Right ventricle myocardium superior (tissue), 1 donor: ENCODE measurements at regions not wholly inside any gene's neighbourhood (a gene's known extent, or its start where the extent isn't known, plus 50 kb on each side); places are given as distances from the start of the nearest gene placed in this dataset.

Experiments used
- ATAC-seq: fragments of 200-7000 bp; cut with Tn5 transposase; one replicate; pipeline ENCODE4 v1.9.1; 2020; ENCODE audit warnings: mild to moderate bottlenecking; ENCODE audit not compliant: poor library complexity
- DNase-seq: peaks from one replicate; pipeline ENCODE4 v3.0.0-alpha.2; 2020
- intact Hi-C: fragments of 100-400 bp; cut with DNase I; formaldehyde crosslinking; loops from one replicate; pipeline ENCODE4 v1.11.2; 2022
- donor health status: DM: no; HTN: yes; CAD: no; lungs with severe emphysema.

DNA sequence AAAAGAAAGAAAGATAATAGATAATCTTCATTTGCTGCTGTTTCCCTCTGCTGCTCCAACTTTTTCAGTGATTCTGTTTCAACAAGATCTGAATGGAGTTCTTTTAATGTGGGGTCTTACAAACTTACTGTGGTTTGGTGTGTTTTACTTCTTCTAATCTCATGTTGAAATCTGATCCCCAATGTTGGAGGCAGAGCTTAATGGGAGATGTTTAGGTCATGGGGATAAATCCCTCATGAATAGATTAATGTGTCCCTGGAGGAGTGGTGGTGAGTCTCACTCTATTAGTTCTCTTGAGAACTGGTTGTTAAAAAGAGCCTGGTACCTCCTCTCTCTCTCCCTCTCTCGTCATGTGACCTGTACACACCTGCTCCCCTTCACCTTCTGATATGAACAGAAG, 442.4 kb downstream of the EPHA4 start:
- ATAC-seq (no peak), DNase-seq (no peak)
- intact Hi-C loops = no loop called here

DNA sequence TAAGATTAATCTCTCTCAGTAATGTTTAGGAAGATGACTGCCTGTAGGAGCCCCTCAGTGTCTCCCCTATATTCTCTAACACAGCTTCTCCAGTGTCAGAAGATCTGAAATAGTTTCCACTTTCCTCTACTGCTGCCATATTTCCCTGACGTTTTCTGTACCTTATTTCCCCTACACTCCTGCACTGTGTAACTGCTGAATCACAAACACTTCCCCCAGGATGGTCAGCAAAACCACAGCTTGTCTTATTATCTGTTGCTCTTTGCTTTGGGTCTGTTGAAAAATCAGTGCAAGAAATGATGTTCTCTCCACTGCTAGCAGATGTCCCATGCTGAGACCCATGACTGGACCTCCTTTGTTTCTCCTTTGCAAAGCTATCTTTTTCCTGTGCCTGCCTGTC, 441.7 kb downstream of the EPHA4 start:
- DNase-seq (no peak), ATAC-seq (no peak)
- intact Hi-C loops = no loop called here

DNA sequence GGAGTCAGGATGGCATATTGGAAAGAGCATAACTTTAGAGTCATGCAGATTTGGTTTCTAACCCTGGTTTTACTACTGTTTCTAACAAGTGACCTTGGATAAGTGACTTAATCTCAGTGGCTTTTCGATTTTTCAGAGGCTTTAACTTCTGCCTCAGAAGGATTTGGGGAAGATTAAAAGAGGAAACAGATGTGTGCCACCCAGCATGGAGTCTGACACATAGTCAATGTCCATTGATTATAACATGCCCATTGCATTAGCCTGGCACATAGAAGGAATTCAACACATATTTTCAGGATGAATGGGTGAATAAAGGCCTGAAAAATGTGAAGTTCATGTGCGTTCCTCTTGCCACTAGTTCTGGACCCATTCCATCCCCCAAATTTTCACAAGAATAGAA, 438.2 kb downstream of the EPHA4 start:
- no peak for ATAC-seq
- DNase-seq = no peak
- intact Hi-C loops = no loop called here

- ATAC-seq (no peak), DNase-seq (no peak)
- intact Hi-C loops = no loop called here
Observed at GRCh38 chr2:221134718-221135117, 437.4 kb downstream of the EPHA4 start.

- intact Hi-C loops = no loop called here
- DNase-seq = no peak
- ATAC-seq = no peak
Observed at GRCh38 chr2:221135699-221136098, 436.4 kb downstream of the EPHA4 start.

- ATAC-seq = no peak
- intact Hi-C loops = no loop called here
- DNase-seq = no peak
Observed at GRCh38 chr2:221137385-221137784, 434.7 kb downstream of the EPHA4 start.

GRCh38 chr2:221142341-221142740, 429.8 kb downstream of the EPHA4 start:
- intact Hi-C loops = no loop called here
- DNase-seq (no peak), ATAC-seq (no peak)

DNA sequence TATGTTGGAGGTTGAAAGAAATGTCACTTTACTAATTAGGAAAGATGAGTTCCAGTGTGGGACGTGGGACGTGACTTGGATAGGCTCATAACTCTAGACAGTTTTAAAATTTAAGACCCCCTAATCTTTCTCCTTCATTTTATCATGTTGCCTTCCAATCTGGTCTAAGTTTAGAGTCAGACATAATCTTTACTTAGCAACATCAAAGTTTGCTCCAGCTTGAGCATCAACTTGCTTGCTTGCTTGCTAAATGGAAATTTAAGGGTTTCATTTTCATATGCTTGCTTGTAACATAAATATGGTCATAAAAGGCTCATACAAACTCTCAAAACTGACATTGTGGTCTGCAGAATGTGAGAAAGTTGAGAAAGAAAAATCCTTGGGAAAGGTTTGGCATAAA, 428.9 kb downstream of the EPHA4 start:
- ATAC-seq (no peak), DNase-seq (no peak)
- intact Hi-C loops = no loop called here

DNA sequence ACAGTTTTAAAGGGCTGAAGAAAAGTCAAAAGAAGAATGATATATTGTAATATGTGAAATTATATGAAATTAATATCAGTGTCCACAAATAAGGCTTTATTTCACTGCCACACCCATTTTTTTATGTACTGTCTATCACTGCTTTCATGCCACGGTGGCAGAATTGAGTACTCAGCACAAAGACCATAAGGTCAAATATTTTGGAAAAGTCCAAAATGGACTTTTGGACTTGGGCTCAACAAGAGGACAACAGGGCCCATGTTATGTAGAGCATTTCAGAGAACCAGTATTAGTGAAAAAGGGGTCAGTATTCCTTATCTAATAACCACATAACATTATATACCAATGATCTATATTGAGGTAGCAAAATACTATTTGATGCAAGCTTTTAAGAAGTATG, 427.2 kb downstream of the EPHA4 start:
- ATAC-seq (no peak), DNase-seq (no peak)
- intact Hi-C loops = no loop called here

DNA sequence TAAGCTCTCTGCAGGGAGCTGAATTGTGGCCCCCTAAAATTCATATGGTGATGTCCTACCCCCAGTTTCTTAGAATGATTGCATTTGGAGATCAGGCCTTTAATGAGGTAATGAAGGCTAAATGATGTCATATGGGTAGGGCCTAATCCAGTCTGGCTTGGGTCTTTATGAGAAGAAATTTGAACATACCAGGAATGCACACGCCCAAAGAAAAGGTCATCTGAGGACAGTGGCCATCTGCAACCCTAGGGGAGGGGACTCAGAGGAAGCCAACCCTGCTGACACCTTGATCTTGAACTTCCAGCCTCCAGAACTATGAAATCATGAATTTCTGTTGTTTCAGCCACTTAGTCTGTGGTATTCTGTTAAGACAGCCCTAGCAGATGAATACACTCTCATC, 426.7 kb downstream of the EPHA4 start:
- ATAC-seq (no peak), DNase-seq (no peak)
- intact Hi-C loops = no loop called here

- ATAC-seq = no peak
- no peak for DNase-seq
- intact Hi-C loops = no loop called here
Observed at GRCh38 chr2:221153226-221153625, 418.9 kb downstream of the EPHA4 start.

GRCh38 chr2:221154176-221154575, 417.9 kb downstream of the EPHA4 start:
- intact Hi-C loops = no loop called here
- no peak for DNase-seq
- no peak for ATAC-seq

DNA sequence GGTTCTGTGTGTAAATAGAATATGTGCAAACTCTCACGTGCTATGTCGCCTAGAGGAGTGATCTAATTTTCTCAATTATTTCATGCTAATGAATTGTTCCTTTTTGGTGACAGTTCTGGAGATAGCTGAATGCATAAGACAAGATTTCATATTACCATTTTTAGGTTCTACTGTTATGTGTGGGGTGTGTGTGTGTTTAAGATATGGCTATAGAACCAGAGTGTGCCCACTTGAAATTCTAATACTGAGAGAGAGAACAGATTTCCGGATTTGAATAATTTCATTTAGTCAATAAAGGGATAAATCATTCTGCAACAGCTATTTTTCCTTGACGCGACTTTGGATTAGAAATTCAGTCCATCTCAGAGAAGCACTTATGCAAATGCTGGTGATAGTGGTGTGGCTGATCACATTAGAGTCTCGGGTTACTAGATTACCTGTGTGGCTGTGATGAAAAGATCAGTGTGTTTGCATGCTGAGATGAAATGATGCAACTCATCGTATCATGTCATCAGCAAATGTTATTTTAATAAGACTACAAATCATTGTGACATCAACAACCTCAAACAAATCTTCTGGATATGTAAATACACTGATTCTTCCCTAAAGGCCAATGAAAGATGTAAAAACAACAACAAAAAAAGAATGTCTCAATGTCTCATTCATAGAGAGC, 415.9 kb downstream of the EPHA4 start:
- ATAC-seq (no peak), DNase-seq (no peak)
- intact Hi-C loops = no loop called here

- DNase-seq = no peak
- intact Hi-C loops = no loop called here
- ATAC-seq = no peak
Observed at GRCh38 chr2:221161186-221161585, 410.9 kb downstream of the EPHA4 start.

DNA sequence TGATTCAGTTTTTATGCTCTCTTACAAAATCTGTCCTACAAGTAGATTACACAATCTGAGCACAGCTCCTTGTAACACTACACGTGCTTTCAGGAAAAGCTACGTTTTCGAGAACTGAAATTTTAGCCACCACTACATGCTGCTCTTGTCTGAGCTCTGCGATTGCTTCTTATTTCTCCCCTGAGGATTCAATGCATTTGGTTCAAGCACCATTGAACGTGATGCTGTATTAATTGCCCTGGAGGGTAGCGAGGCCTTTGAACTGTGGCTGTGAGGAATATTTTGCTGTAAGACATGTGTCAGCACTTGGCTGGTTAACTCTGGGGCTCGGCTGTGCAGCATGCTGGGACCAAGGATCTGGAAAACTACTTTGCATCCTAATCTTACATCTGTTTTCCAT, 405.8 kb downstream of the EPHA4 start:
- intact Hi-C loops = no loop called here
- ATAC-seq (no peak), DNase-seq (no peak)

DNA sequence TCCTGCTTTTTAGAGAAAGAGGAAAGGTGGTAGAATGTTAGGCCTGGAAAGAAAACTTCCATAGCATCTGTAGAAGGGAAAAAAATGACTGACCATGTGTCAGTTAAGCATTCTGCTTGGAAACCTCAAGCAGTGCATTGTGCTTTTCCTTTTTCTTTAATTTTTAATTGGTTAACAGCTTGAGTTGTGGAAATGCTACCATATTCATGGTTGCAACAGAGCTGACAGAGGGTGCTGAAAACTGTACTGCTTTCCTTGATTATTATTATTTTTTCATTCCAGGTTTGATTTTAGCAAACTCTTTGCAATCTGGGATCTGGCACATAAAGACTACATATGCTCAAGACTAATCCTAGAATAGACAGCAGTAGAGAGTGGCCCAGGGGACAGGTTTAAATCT, 404.5 kb downstream of the EPHA4 start:
- ATAC-seq = no peak
- intact Hi-C loops = no loop called here
- DNase-seq = no peak

GRCh38 chr2:221169724-221170123, 402.4 kb downstream of the EPHA4 start:
- DNase-seq (no peak), ATAC-seq (no peak)
- intact Hi-C loops = no loop called here

GRCh38 chr2:221170548-221170947, 401.6 kb downstream of the EPHA4 start:
- intact Hi-C loops = no loop called here
- ATAC-seq (no peak), DNase-seq (no peak)

DNA sequence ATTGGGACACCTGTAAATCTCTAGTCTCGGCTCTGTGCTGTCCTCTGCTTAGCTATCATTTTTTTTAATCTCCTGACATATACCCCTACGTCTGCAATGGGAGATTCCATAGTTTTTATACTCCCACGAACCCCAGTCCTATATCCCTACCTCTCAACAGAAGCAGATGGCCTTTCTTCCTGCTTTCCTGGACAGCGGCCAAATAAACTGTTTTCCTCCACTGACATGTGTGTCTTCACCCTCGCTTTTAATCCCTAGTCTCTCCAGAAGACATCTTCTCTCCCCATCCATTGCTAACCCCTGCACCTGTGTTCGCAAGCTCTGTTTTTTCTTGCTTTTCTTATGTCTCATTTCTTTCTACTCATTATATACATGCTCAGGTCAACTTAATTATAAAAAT, 395.4 kb downstream of the EPHA4 start:
- intact Hi-C loops = no loop called here
- no peak for DNase-seq
- no peak for ATAC-seq

DNA sequence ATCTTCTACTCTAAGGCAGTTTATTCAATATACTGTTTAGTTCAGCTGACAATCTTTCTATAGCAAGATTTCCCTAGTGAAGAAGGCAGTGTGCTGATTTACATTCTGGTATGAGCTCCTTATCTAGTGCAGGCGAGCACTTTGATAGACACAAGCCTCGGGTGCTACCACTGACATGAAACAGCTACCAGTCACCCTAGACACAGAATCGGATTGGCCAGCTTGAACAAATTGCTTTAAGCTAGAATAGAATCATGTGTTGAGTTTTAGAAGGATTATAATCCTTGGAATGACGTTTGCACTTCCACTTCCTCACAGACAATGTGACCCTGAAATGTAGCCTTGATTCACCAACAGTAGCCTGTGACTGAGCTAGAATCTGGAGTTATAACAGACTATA, 394.0 kb downstream of the EPHA4 start:
- ATAC-seq = peak; percentile 56
- intact Hi-C loops = no loop called here

DNA sequence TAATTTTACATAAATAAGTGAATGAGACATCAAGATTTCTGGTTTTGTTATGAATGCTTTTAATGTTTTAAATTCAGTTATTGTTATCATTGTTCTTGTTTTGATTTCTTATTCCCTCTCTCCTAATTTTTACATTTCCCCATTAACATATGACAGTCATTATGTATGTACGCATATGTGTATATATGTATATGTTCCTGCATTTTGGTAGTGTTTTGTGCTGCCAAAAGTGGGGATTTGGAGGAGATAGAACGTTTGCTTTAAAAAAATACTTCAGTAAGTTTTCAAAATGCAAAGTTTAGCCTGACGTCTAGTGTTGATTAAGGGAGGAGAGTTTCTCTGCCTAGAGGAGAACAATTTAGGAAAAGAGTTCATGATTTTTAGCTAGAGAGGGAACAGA, 385.2 kb downstream of the EPHA4 start:
- intact Hi-C loops = no loop called here
- DNase-seq (no peak), ATAC-seq (no peak)

More for the DNA sequence above, 394.0 kb downstream of the EPHA4 start:
- no peak for DNase-seq
